Retina (tissue), 1 donor: ENCODE measurements at regions not wholly inside any gene's neighbourhood (a gene's known extent, or its start where the extent isn't known, plus 50 kb on each side); places are given as distances from the start of the nearest gene placed in this dataset.
"Not testable (repeated sequence)": the region's sequence is repeated elsewhere in the genome, so short reads cannot be mapped to it uniquely, and the experiment has no call there.

Source experiments
- DNase-seq: peaks from one replicate; pipeline ENCODE4 v3.0.0-alpha.2; 2016

GRCh38 chr7:79531905-79532664 lies 78.6 kb upstream of the MAGI2 start:
- no peak for DNase-seq

- no peak for DNase-seq
Measured at GRCh38 chr7:79531116-79531515, 77.6 kb upstream of the MAGI2 start.

- DNase-seq, result no peak
Measured at GRCh38 chr7:79529881-79530235, 76.4 kb upstream of the MAGI2 start.

- peak; percentile 6 for DNase-seq
Measured at GRCh38 chr7:79529214-79529880, 75.9 kb upstream of the MAGI2 start.

GRCh38 chr7:79528421-79528820 lies 75.0 kb upstream of the MAGI2 start:
- peak; percentile 2 for DNase-seq

- DNase-seq, result no peak
Measured at GRCh38 chr7:79524048-79524447, 70.6 kb upstream of the MAGI2 start.

GRCh38 chr7:79523436-79523835 lies 70.0 kb upstream of the MAGI2 start:
- DNase-seq, result no peak

- no peak for DNase-seq
Measured at GRCh38 chr7:79520543-79520942, 67.1 kb upstream of the MAGI2 start.

- DNase-seq, result no peak
Measured at GRCh38 chr7:79515358-79515757, 61.9 kb upstream of the MAGI2 start.

GRCh38 chr7:79513261-79513660 lies 59.8 kb upstream of the MAGI2 start:
- no peak for DNase-seq

- no peak for DNase-seq
Measured at GRCh38 chr7:79512261-79512660, 58.8 kb upstream of the MAGI2 start.

- not testable (repeated sequence) for DNase-seq
Measured at GRCh38 chr7:79511056-79511455, 57.6 kb upstream of the MAGI2 start.

GRCh38 chr7:79507131-79507530 lies 53.7 kb upstream of the MAGI2 start:
- no peak for DNase-seq

GRCh38 chr7:79506481-79506880 lies 53.0 kb upstream of the MAGI2 start:
- DNase-seq, result no peak

GRCh38 chr7:79504607-79505389 lies 51.3 kb upstream of the MAGI2 start:
- no peak for DNase-seq
